HepG2 (cell line): ENCODE measurements at regions not wholly inside any gene's neighbourhood (a gene's known extent, or its start where the extent isn't known, plus 50 kb on each side); places are given as distances from the start of the nearest gene placed in this dataset.

ENCODE experiments used
- ATAC-seq: fragments of 200-7000 bp; cut with Tn5 transposase; 3 replicates; pipeline ENCODE4 v1.9.1; 2020; ENCODE audit warnings: mild to moderate bottlenecking, moderate library complexity
- BruUV-seq: library from RNA; stranded (reverse); fragments of 400-500 nt; replicated peaks from 2 replicates; lab custom pipeline; 2021; lab: Mats Ljungman, UMichigan
- CTCF ChIA-PET: fragments of 300-600 bp; formaldehyde crosslinking; extraction: SDS; loops from one replicate; lab custom pipeline; 2021; ENCODE audit warnings: low total read pairs, inconsistent platforms, low intra/inter-chr PET ratio; lab: Yijun Ruan, JAX
- POLR2A ChIA-PET: fragments of 350-600 bp; sonication (Branson Sonifier 250); formaldehyde crosslinking; loops from one replicate; lab custom pipeline; 2020; ENCODE audit warnings: antibody characterized with exemption, inconsistent platforms; lab: Yijun Ruan, JAX
- DNase-seq: peaks from one replicate; pipeline ENCODE4 v3.0.0-alpha.2; 2015; ENCODE audit warnings: low spot score
- FAIRE-seq: peaks from 3 replicates; lab custom pipeline; 2011; peaks lifted over from hg19 to GRCh38; lab: Jason Lieb, UNC
- H2AFZ ChIP-seq: one replicate; pipeline ENCODE4 v1.6.1; 2011; ENCODE audit warnings: low read length, inconsistent platforms
- H3K27ac ChIP-seq: fragments of 300-600 bp; 3 replicates; pipeline ENCODE4 v1.8.0; 2011; ENCODE audit warnings: mixed run types, mild to moderate bottlenecking, mixed read lengths, low read length, inconsistent platforms; ENCODE audit not compliant: insufficient read depth; ENCODE audit errors: extremely low read length
- H3K27me3 ChIP-seq, 2 experiments: fragments of 200-600 bp in 1 of 2; 2 replicates in 1 of 2; 3 replicates in 1 of 2; pipeline versions ENCODE4 v1.6.0 to v1.8.0; 2011; ENCODE audit warnings: low read length in 2 of 2, mild to moderate bottlenecking in 2 of 2, moderate library complexity in 2 of 2, inconsistent platforms in 1 of 2; ENCODE audit not compliant: insufficient read depth in 2 of 2, control insufficient read depth in 1 of 2
- H3K36me3 ChIP-seq, 2 experiments: fragments of 200-600 bp in 1 of 2; replicated peaks in 1 of 2; 2 replicates in 1 of 2; 3 replicates in 1 of 2; pipeline versions ENCODE4 v1.5.1 to v1.8.0; 2011; ENCODE audit warnings: low read length in 2 of 2, inconsistent platforms in 1 of 2; ENCODE audit not compliant: insufficient read depth in 2 of 2, control insufficient read depth in 1 of 2
- H3K4me1 ChIP-seq: 2 replicates; pipeline ENCODE4 v1.5.1; 2012; ENCODE audit warnings: low read length, inconsistent platforms; ENCODE audit not compliant: insufficient read depth
- H3K4me2 ChIP-seq: 2 replicates; pipeline ENCODE4 v1.6.0; 2011; ENCODE audit warnings: low read depth, low read length, inconsistent platforms
- H3K4me3 ChIP-seq, 3 experiments: fragments of 200-600 bp in 1 of 3; sonication (generic), shearing (Covaris generic) in 1 of 3; replicated peaks in 1 of 3; 2 replicates each; pipeline ENCODE4 v1.5.1; 2011 to 2016; ENCODE audit warnings: low read length in 3 of 3, inconsistent platforms in 2 of 3, low read depth in 2 of 3, mild to moderate bottlenecking in 2 of 3, control low read depth in 1 of 3, mixed read lengths in 1 of 3; ENCODE audit not compliant: insufficient read depth in 1 of 3
- H3K79me2 ChIP-seq: one replicate; pipeline ENCODE4 v1.6.1; 2011; ENCODE audit warnings: low read length, inconsistent platforms; ENCODE audit not compliant: insufficient read depth
- H3K9ac ChIP-seq: 2 replicates; pipeline ENCODE4 v1.6.0; 2011; ENCODE audit warnings: mild to moderate bottlenecking, low read depth, low read length, inconsistent platforms; ENCODE audit not compliant: insufficient read depth
- H3K9me3 ChIP-seq: 2 replicates; pipeline ENCODE4 v1.5.1; 2012; ENCODE audit warnings: mild to moderate bottlenecking, low read length
- H4K20me1 ChIP-seq: 2 replicates; pipeline ENCODE4 v1.6.0; 2011; ENCODE audit warnings: inconsistent platforms, mild to moderate bottlenecking, low read length, moderate library complexity; ENCODE audit not compliant: insufficient read depth
- CEBPB ChIP-seq: IDR thresholded peaks from 2 replicates; pipeline ENCODE4 v1.6.1; 2011; ENCODE audit warnings: low read depth, low read length, improper control_type of control experiment, borderline replicate concordance
- CHD4 ChIP-seq: fragments of 200-600 bp; sonication (generic); IDR thresholded peaks from 2 replicates; pipeline ENCODE4 v1.7.0; 2017; ENCODE audit warnings: mild to moderate bottlenecking, low read length, borderline replicate concordance
- JDP2 ChIP-seq: sonication (generic); formaldehyde crosslinking; IDR thresholded peaks from 2 replicates; pipeline ENCODE4 v1.8.1; 2022; ENCODE audit warnings: missing genetic modification reagents, borderline replicate concordance
- MEIS2 ChIP-seq: sonication (generic); formaldehyde crosslinking; IDR thresholded peaks from 2 replicates; pipeline ENCODE4 v1.9.0; 2021; ENCODE audit warnings: mild to moderate bottlenecking, missing genetic modification reagents
- REL ChIP-seq: sonication (generic); formaldehyde crosslinking; conservative IDR thresholded peaks from 2 replicates; pipeline ENCODE4 v1.8.0; 2022; ENCODE audit warnings: mild to moderate bottlenecking, missing genetic modification reagents, moderate library complexity
- XRCC5 ChIP-seq: fragments of 200-400 bp; formaldehyde crosslinking; optimal IDR thresholded peaks from 2 replicates; pipeline ENCODE3; 2017; ENCODE audit warnings: mild to moderate bottlenecking, low read length
- ZFX ChIP-seq: sonication (generic); formaldehyde crosslinking; IDR thresholded peaks from 2 replicates; pipeline ENCODE4 v1.4.0; 2020; ENCODE audit warnings: mild to moderate bottlenecking, low read depth, missing genetic modification reagents, moderate library complexity
- ZNF205 ChIP-seq: IDR thresholded peaks from 2 replicates; pipeline ENCODE4 v1.6.1; 2018; ENCODE audit warnings: missing biosample characterization, missing genetic modification reagents
- ZNF235 ChIP-seq: sonication (generic); formaldehyde crosslinking; IDR thresholded peaks from 2 replicates; pipeline ENCODE4 v1.8.1; 2023; ENCODE audit warnings: mild to moderate bottlenecking, missing genetic modification reagents, borderline replicate concordance
- ZNF33A ChIP-seq: sonication (generic); formaldehyde crosslinking; IDR thresholded peaks from 2 replicates; pipeline ENCODE4 v1.5.1; 2020; ENCODE audit warnings: missing genetic modification reagents, mild to moderate bottlenecking, moderate library complexity, borderline replicate concordance
- ZNF572 ChIP-seq: sonication (generic); formaldehyde crosslinking; IDR thresholded peaks from 2 replicates; pipeline ENCODE4 v1.5.1; 2020; ENCODE audit warnings: mild to moderate bottlenecking, missing genetic modification reagents
- ZNF775 ChIP-seq: sonication (generic); formaldehyde crosslinking; IDR thresholded peaks from 2 replicates; pipeline ENCODE4 v1.4.0; 2020; ENCODE audit warnings: missing genetic modification reagents, mild to moderate bottlenecking, moderate library complexity, borderline replicate concordance
- ZNF777 ChIP-seq: sonication (generic); formaldehyde crosslinking; IDR thresholded peaks from 2 replicates; pipeline ENCODE4 v1.4.0; 2020; ENCODE audit warnings: missing genetic modification reagents
- WGBS: methylation state at CpG from one replicate; pipeline ENCODE4 v1.1.6; 2017; ENCODE audit warnings: low lambda C conversion rate; 5-methylcytosine and 5-hydroxymethylcytosine counted together
- in situ Hi-C: cut with HindIII; loops from 2 replicates; pipeline ENCODE4 v1.10.0; 2017; ENCODE audit warnings: low pct_unique_long_range_greater_than_20kb; ENCODE audit not compliant: extremely low pct_ligation_motif_present
- intact Hi-C: fragments of 100-400 bp; cut with micrococcal nuclease; formaldehyde crosslinking; loops from one replicate; pipeline ENCODE4 v1.10.0; 2022; ENCODE audit not compliant: unreplicated experiment
- TF ChIP-seq, protein P1 (sequence below): sonication (generic); formaldehyde crosslinking; IDR thresholded peaks from 2 replicates; pipeline ENCODE4 v1.4.0; 2020; ENCODE audit warnings: missing genetic modification reagents
- TF ChIP-seq, protein P2 (sequence below): sonication (generic); formaldehyde crosslinking; IDR thresholded peaks from 2 replicates; pipeline ENCODE4 v1.4.0; 2020; ENCODE audit warnings: missing genetic modification reagents
- TF ChIP-seq, protein P3 (sequence below): sonication (generic); formaldehyde crosslinking; IDR thresholded peaks from 2 replicates; pipeline ENCODE4 v1.5.1; 2020; ENCODE audit warnings: missing genetic modification reagents, mild to moderate bottlenecking, borderline replicate concordance
- TF ChIP-seq, protein P4 (sequence below): IDR thresholded peaks from 2 replicates; pipeline ENCODE4 v1.6.1; 2012; ENCODE audit warnings: inconsistent platforms
- TF ChIP-seq, protein P5 (sequence below): sonication (generic); formaldehyde crosslinking; IDR thresholded peaks from 2 replicates; pipeline ENCODE4 v1.4.0; 2020; ENCODE audit warnings: missing genetic modification reagents, borderline replicate concordance

DNA sequence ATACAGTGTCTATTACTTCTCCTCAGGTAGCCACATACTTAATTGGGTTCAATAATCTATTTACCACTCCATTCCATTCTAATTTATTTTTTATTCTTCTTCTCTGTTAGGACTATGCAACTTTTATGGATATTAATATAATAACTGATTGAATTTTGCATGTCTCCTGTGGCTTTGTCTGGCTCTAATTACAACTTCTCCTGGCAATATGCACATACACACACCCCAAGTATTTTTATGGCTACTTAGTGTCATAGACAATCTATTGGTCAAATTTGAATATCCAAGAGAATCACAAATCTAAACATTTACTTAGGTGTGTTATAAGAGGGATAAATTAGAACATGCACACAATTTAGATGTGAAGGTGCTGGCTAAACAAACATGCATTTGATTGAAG is 73.1 kb downstream of the BOD1L2 start (continued):
- TF ChIP-seq, protein P1, sequence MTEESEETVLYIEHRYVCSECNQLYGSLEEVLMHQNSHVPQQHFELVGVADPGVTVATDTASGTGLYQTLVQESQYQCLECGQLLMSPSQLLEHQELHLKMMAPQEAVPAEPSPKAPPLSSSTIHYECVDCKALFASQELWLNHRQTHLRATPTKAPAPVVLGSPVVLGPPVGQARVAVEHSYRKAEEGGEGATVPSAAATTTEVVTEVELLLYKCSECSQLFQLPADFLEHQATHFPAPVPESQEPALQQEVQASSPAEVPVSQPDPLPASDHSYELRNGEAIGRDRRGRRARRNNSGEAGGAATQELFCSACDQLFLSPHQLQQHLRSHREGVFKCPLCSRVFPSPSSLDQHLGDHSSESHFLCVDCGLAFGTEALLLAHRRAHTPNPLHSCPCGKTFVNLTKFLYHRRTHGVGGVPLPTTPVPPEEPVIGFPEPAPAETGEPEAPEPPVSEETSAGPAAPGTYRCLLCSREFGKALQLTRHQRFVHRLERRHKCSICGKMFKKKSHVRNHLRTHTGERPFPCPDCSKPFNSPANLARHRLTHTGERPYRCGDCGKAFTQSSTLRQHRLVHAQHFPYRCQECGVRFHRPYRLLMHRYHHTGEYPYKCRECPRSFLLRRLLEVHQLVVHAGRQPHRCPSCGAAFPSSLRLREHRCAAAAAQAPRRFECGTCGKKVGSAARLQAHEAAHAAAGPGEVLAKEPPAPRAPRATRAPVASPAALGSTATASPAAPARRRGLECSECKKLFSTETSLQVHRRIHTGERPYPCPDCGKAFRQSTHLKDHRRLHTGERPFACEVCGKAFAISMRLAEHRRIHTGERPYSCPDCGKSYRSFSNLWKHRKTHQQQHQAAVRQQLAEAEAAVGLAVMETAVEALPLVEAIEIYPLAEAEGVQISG, result no peak
- no peak for TF ChIP-seq ZNF572
- TF ChIP-seq ZNF205 (CRISPR knock-in tag), result no peak
- TF ChIP-seq, protein P2, sequence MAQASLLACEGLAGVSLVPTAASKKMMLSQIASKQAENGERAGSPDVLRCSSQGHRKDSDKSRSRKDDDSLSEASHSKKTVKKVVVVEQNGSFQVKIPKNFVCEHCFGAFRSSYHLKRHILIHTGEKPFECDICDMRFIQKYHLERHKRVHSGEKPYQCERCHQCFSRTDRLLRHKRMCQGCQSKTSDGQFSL (CRISPR knock-in tag), result no peak
- TF ChIP-seq ZNF777 (CRISPR knock-in tag), result no peak
- TF ChIP-seq, protein P3, sequence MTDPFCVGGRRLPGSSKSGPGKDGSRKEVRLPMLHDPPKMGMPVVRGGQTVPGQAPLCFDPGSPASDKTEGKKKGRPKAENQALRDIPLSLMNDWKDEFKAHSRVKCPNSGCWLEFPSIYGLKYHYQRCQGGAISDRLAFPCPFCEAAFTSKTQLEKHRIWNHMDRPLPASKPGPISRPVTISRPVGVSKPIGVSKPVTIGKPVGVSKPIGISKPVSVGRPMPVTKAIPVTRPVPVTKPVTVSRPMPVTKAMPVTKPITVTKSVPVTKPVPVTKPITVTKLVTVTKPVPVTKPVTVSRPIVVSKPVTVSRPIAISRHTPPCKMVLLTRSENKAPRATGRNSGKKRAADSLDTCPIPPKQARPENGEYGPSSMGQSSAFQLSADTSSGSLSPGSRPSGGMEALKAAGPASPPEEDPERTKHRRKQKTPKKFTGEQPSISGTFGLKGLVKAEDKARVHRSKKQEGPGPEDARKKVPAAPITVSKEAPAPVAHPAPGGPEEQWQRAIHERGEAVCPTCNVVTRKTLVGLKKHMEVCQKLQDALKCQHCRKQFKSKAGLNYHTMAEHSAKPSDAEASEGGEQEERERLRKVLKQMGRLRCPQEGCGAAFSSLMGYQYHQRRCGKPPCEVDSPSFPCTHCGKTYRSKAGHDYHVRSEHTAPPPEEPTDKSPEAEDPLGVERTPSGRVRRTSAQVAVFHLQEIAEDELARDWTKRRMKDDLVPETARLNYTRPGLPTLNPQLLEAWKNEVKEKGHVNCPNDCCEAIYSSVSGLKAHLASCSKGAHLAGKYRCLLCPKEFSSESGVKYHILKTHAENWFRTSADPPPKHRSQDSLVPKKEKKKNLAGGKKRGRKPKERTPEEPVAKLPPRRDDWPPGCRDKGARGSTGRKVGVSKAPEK (CRISPR knock-in tag), result no peak
- no peak for TF ChIP-seq REL (CRISPR knock-in tag)
- TF ChIP-seq ZNF33A, result no peak

DNA sequence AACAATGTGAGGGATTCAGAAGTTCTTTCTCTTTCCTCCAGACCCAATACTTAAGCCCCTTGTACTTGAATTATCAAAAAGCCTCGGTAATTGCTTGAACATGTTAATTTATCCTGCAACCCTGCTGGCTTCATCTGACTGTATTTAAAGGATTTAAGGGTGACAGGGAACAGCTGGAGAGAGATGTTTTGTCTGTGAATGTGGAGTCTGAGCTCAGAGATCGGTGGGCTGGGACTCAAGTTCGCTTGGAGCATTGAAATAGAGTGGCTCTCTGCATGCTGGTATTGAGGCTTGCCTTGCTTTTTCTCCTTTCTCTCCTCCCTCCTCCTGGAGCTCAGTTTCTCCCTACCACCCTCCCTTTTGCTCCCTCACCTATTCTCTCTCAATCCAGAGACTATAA is 73.6 kb downstream of the BOD1L2 start:
- DNase-seq, result no peak
- Histone ChIP-seq H3K9me3 (no peaks in the 10 kb centered on the region), H3K4me3 (no peak overlapping the region), H3K36me3 (no peaks in the 10 kb centered on the region), H3K4me1 (no peaks in the 10 kb centered on the region), H3K9ac (no peak overlapping the region), H3K79me2 (no peaks in the 10 kb centered on the region), H3K27ac (no peak overlapping the region), H3K4me2 (no peak overlapping the region), H3K27me3 (0 out of 5 replicates have a peak, but pooled peaks cover 0 to 2% of the 10 kb centered on the region in 2 experiments), H2AFZ (no peak overlapping the region), H4K20me1 (no peaks in the 10 kb centered on the region)
- FAIRE-seq, result no peak
- no peak for ATAC-seq
- in situ Hi-C loops, result no loop called here
- CTCF ChIA-PET, result no interaction called here
- intact Hi-C loops, result no loop called here
- POLR2A ChIA-PET, result no interaction called here
- WGBS, result 3% methylated on average over 3 of the region's 3 CpGs
- no TSS peak for BruUV-seq
- TF ChIP-seq, protein P4, sequence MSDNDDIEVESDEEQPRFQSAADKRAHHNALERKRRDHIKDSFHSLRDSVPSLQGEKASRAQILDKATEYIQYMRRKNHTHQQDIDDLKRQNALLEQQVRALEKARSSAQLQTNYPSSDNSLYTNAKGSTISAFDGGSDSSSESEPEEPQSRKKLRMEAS, result no peak
- TF ChIP-seq ZNF775 (CRISPR knock-in tag), result no peak
- TF ChIP-seq XRCC5, result no peak
- no peak for TF ChIP-seq CEBPB
- no peak for TF ChIP-seq MEIS2
- no peak for TF ChIP-seq JDP2
- TF ChIP-seq ZFX (CRISPR knock-in tag), result no peak
- TF ChIP-seq CHD4, result no peak
- no peak for TF ChIP-seq ZNF235
- TF ChIP-seq, protein P5, sequence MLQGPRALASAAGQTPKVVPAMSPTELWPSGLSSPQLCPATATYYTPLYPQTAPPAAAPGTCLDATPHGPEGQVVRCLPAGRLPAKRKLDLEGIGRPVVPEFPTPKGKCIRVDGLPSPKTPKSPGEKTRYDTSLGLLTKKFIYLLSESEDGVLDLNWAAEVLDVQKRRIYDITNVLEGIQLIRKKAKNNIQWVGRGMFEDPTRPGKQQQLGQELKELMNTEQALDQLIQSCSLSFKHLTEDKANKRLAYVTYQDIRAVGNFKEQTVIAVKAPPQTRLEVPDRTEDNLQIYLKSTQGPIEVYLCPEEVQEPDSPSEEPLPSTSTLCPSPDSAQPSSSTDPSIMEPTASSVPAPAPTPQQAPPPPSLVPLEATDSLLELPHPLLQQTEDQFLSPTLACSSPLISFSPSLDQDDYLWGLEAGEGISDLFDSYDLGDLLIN (CRISPR knock-in tag), result no peak
